ENCODE measurements at regions not wholly inside any gene's neighbourhood (a gene's known extent, or its start where the extent isn't known, plus 50 kb on each side); places are given as distances from the start of the nearest gene placed in this dataset.
"Not testable (repeated sequence)": the region's sequence is repeated elsewhere in the genome, so short reads cannot be mapped to it uniquely, and the experiment has no call there.

DNA sequence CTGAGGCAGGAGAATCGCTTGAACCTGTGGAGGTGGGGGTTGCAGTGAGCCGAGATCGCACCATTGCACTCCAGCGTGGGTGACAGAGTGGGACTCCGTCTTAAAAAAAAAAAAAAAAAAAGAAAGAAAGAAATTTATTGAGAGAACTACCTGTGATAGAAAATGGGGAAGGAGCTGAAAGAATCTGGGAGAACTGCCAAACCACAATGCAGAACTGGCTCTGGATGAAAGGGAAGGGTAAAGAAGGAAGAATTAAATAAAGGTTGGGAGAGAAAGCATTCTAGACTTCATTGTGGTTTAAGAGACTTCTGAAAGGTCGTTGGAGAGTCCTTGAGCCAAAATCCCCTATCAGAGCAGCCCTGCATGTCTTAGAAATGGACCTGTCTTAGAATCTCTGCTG lies 567.9 kb upstream of the HTR2C start:
- H3K27ac ChIP-seq = no peak overlapping the region
- H3K36me3 ChIP-seq = no peaks in the 10 kb centered on the region
- no peaks in the 10 kb centered on the region for H3K27me3 ChIP-seq (replicated peaks in 1 of 7)
- no peak overlapping the region for H3K4me3 ChIP-seq
- DNase-seq = no peak
- H3K9me3 ChIP-seq = peaks cover 0 to 3% (median 0%) of the 10 kb centered on the region in 8 donors
- no peak for TF ChIP-seq CTCF (IDR thresholded peaks at IDR 0.05 in 8 of 11, conservative IDR thresholded peaks at IDR 0.05 in 3 of 11)
- TF ChIP-seq POLR2A (IDR thresholded peaks at IDR 0.05) = no peak
- intact Hi-C loops (cut with DNase I; ENCODE audit: low total_unique reads) = no loop called here
- H3K4me1 ChIP-seq = no peaks in the 10 kb centered on the region
- WGBS, 5 donors = 70 to 78% (median 73%) methylated on average over 4 to 6 of the region's 6 CpGs

DNA sequence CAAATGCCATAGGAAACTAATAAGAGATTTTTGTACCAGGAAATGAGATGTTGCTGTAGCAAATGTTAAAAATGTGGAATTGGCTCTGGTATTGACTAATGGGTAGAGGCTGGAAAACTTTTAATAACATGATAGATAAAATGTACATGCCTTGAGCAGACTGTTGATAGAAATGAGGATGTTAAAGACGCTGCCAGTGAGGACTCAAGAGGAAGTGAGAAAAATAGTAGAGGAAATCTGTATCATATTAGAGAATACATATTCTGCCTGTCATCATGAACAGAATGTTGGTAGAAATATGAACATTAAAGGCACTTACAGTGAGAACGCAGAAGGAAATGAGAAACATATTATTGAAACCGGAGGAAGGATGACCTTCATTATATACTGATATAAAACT lies 577.2 kb upstream of the HTR2C start:
- Histone ChIP-seq H3K9me3 (peaks cover 0 to 6% (median 0%) of the 10 kb centered on the region in 8 donors), H3K27ac (no peak overlapping the region), H3K36me3 (no peaks in the 10 kb centered on the region), H3K27me3 (replicated peaks in 1 of 7) (no peaks in the 10 kb centered on the region), H3K4me1 (no peaks in the 10 kb centered on the region), H3K4me3 (no peak overlapping the region)
- WGBS, 5 donors = 45 to 59% (median 57%) methylated on average over 3 of the region's 3 CpGs
- intact Hi-C loops (cut with DNase I; ENCODE audit: low total_unique reads) = no loop called here
- DNase-seq = no peak
- TF ChIP-seq POLR2AphosphoS5 (IDR thresholded peaks at IDR 0.05) (no peak), POLR2A (IDR thresholded peaks at IDR 0.05) (no peak), CTCF (IDR thresholded peaks at IDR 0.05 in 8 of 11, conservative IDR thresholded peaks at IDR 0.05 in 3 of 11) (no peak)

DNA sequence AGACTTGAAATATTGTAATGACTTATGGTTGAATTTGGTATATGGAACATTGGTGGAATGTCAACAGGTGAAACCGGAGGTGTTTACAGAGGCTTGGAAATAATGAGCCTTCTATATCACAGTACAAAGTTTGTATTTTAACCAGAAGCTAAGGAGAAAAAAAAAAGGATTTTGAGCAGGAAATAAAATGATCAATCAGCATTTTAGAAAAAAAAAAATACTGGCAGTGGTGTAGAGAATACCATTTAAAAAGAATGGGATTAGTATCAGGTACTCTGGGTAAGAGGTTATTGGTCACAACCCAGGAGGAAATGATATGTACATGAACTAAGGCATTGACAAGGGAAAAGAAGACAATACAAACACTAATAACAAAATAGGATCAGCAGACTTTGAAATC lies 587.1 kb upstream of the HTR2C start:
- no peak for DNase-seq
- 75 to 95% (median 89%) methylated on average over 1 of the region's 1 CpG for WGBS, 5 donors

DNA sequence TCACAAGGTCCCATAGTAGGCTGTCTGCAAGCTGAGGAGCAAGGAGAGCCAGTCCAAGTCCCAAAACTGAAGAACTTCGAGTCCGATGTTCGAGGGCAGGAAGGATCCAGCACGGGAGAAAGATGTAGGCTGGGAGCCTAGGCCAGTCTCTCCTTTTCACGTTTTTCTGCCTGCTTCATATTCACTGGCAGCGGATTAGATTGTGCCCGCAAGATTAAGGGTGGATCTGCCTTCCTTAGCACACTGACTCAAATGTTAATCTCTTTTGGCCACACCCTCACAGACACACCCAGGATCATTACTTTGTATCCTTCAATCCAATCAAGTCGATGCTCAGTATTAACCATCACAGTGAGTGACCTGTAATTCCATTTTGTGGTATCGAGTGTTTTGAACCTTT lies 592.2 kb upstream of the HTR2C start:
- intact Hi-C loops (cut with DNase I; ENCODE audit: low total_unique reads); H3K27ac ChIP-seq; H3K4me1 ChIP-seq; H3K4me3 ChIP-seq; H3K36me3 ChIP-seq; H3K27me3 ChIP-seq (replicated peaks in 1 of 7); DNase-seq; H3K9me3 ChIP-seq: not testable (repeated sequence)
- 76 to 93% (median 87%) methylated on average over 9 of the region's 9 CpGs for WGBS, 5 donors

More for the DNA sequence above, 587.1 kb upstream of the HTR2C start:
- intact Hi-C loops (cut with DNase I; ENCODE audit: low total_unique reads) = no loop called here
- Histone ChIP-seq H3K4me3 (no peak overlapping the region), H3K4me1 (no peaks in the 10 kb centered on the region), H3K9me3 (no peaks in the 10 kb centered on the region), H3K36me3 (no peaks in the 10 kb centered on the region), H3K27ac (no peak overlapping the region), H3K27me3 (replicated peaks in 1 of 7) (no peaks in the 10 kb centered on the region)
- TF ChIP-seq CTCF (IDR thresholded peaks at IDR 0.05 in 8 of 11, conservative IDR thresholded peaks at IDR 0.05 in 3 of 11) (no peak), POLR2AphosphoS5 (IDR thresholded peaks at IDR 0.05) (no peak), POLR2A (IDR thresholded peaks at IDR 0.05) (no peak)

DNA sequence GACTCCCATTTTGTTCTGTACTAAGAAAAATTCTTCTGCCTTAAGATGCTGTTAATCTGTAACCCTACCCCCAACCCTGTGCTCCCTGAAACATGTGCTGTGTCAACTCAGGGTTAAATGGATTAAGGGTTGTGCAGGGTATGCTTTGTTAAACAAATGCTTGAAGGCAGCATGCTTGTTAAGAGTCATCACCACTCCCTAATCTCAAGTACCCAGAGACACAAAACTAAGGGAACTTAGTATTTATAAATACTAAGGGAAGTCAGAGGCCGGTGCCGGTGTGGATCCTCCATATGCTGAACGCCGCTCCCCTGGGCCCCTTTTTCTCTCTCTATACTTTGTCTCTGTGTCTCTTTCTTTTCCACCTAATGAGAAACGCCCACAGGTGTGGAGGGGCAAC lies 593.2 kb upstream of the HTR2C start:
- DNase-seq; H3K27me3 ChIP-seq (replicated peaks in 1 of 7); H3K4me1 ChIP-seq; intact Hi-C loops (cut with DNase I; ENCODE audit: low total_unique reads); H3K4me3 ChIP-seq; H3K36me3 ChIP-seq; H3K9me3 ChIP-seq; H3K27ac ChIP-seq: not testable (repeated sequence)
- WGBS, 5 donors = 33 to 88% (median 82%) methylated on average over 5 of the region's 5 CpGs

DNA sequence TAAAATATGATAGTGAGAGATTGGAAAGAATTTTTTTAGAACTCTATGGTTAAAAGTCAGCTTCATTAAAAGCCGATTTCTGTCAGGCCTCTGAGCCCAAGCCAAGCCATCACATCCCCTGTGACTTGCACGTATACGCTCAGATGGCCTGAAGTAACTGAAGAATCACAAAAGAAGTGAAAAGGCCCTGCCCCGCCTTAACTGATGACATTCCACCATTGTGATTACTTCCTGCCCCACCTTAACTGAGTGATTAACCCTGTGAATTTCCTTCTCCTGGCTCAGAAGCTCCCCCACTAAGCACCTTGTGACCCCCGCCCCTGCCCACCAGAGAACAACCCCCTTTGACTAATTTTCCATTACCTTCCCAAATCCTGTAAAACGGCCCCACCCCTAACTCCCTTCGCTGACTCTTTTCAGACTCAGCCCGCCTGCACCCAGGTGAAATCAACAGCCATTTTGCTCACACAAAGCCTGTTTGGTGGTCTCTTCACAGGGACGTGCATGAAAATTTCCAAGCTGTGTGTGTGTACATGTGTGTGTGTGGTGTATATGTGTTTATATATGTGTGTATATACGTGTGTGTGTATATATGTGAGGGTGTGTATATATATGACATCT lies 595.5 kb upstream of the HTR2C start:
- WGBS, 5 donors = 74 to 95% (median 86%) methylated on average over 9 to 10 of the region's 10 CpGs

More for the DNA sequence above, 595.5 kb upstream of the HTR2C start:
- H3K9me3 ChIP-seq; H3K36me3 ChIP-seq; DNase-seq; H3K27ac ChIP-seq; H3K27me3 ChIP-seq (replicated peaks in 1 of 7); H3K4me3 ChIP-seq; H3K4me1 ChIP-seq; intact Hi-C loops (cut with DNase I; ENCODE audit: low total_unique reads): not testable (repeated sequence)
